Adrenal gland (tissue), 9 donors: ENCODE measurements at regions not wholly inside any gene's neighbourhood (a gene's known extent, or its start where the extent isn't known, plus 50 kb on each side); places are given as distances from the start of the nearest gene placed in this dataset.

ENCODE experiments used
- DNase-seq, 7 donors: peaks; one replicate each; pipeline ENCODE4 v3.0.0-alpha.2; 2019 to 2020
- H3K27ac ChIP-seq, 5 donors: fragments of 200-600 bp; sonication (generic) in 4 of 5; 1 replicate in 3 of 5; 2 replicates in 2 of 5; pipeline versions ENCODE4 v1.5.1 to v1.8.0; 2016 to 2020; ENCODE audit warnings: mild to moderate bottlenecking in 1 of 5
- H3K27me3 ChIP-seq: fragments of 200-600 bp; 2 replicates; pipeline ENCODE4 v1.8.0; 2021
- H3K36me3 ChIP-seq, 2 donors: fragments of 200-600 bp; replicated peaks in 1 of 2; 1 replicate in 1 of 2; 2 replicates in 1 of 2; pipeline versions ENCODE4 v1.5.1 to v1.8.0; 2018 to 2022
- H3K4me1 ChIP-seq, 2 donors: fragments of 200-600 bp; replicated peaks in 1 of 2; 1 replicate in 1 of 2; 2 replicates in 1 of 2; pipeline versions ENCODE4 v1.5.1 to v1.8.0; 2018 to 2021
- H3K4me3 ChIP-seq, 4 donors: fragments of 200-600 bp; sonication (generic) in 3 of 4; one replicate each; pipeline ENCODE4 v1.5.1; 2016 to 2018
- H3K9me3 ChIP-seq, 3 donors: fragments of 200-600 bp; sonication (generic) in 1 of 3; replicated peaks in 1 of 3; 1 replicate in 2 of 3; 2 replicates in 1 of 3; pipeline versions ENCODE4 v1.5.1 to v1.8.0; 2016 to 2021
- POLR2A ChIP-seq, 2 donors: fragments of 450-650 bp; IDR thresholded peaks; one replicate each; pipeline ENCODE4 v1.6.1; 2017; ENCODE audit warnings: antibody characterized with exemption in 2 of 2, mild to moderate bottlenecking in 2 of 2, moderate library complexity in 1 of 2
- WGBS, 4 donors: extraction: QIAGEN DNeasy Blood & Tissue Kit in 2 of 4; methylation state at CpG; one replicate each; pipeline versions ENCODE4 v1.1.5 to v1.1.7; 2013 to 2017; 5-methylcytosine and 5-hydroxymethylcytosine counted together
- intact Hi-C, 2 donors: fragments of 100-400 bp; cut with DNase I; formaldehyde crosslinking; loops; one replicate each; pipeline versions ENCODE4 v1.14.1 to v1.15.0; 2022 to 2023
- TF ChIP-seq, protein P1 (sequence below), 6 experiments: fragments of 450-650 bp in 4 of 6; fragments of 200-600 bp in 2 of 6; sonication (generic) in 1 of 6; IDR thresholded peaks; 1 replicate in 5 of 6; 2 replicates in 1 of 6; pipeline versions ENCODE4 v1.5.1 to v1.8.0; 2016 to 2021; ENCODE audit warnings: antibody characterized with exemption in 6 of 6, mild to moderate bottlenecking in 2 of 6, moderate library complexity in 1 of 6
- donor health status: healthy with polysubstance abuse.
- donor health status: Bipolar disorder and iron deficiency.
- donor health status: DM: yes; HTN: yes; CAD: no.
- donor health status: DM: no; HTN: no; CAD: no.
- donor health status: DM: no; HTN: no; CAD: no.

GRCh38 chr10:6783471-6783870 lies 203.4 kb upstream of the PRKCQ start:
- H3K27ac ChIP-seq = no peak overlapping the region
- intact Hi-C loops = loop anchor here in 1 of 2 donors (10.0 kb wide), 1 partner anchor 631 kb away; the partner anchor contains the start of gene SFMBT2
- H3K27me3 ChIP-seq = no peaks in the 10 kb centered on the region
- H3K36me3 ChIP-seq = no peaks in the 10 kb centered on the region
- TF ChIP-seq, protein P1, sequence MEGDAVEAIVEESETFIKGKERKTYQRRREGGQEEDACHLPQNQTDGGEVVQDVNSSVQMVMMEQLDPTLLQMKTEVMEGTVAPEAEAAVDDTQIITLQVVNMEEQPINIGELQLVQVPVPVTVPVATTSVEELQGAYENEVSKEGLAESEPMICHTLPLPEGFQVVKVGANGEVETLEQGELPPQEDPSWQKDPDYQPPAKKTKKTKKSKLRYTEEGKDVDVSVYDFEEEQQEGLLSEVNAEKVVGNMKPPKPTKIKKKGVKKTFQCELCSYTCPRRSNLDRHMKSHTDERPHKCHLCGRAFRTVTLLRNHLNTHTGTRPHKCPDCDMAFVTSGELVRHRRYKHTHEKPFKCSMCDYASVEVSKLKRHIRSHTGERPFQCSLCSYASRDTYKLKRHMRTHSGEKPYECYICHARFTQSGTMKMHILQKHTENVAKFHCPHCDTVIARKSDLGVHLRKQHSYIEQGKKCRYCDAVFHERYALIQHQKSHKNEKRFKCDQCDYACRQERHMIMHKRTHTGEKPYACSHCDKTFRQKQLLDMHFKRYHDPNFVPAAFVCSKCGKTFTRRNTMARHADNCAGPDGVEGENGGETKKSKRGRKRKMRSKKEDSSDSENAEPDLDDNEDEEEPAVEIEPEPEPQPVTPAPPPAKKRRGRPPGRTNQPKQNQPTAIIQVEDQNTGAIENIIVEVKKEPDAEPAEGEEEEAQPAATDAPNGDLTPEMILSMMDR (IDR thresholded peaks at IDR 0.05) = no peak
- no peak for TF ChIP-seq POLR2A (IDR thresholded peaks at IDR 0.05)
- 82 to 96% (median 89%) methylated on average over 1 of the region's 1 CpG for WGBS, 4 donors
- DNase-seq = no peak
- no peaks in the 10 kb centered on the region for H3K9me3 ChIP-seq
- H3K4me3 ChIP-seq = no peak overlapping the region
- H3K4me1 ChIP-seq = no peaks in the 10 kb centered on the region

- Histone ChIP-seq H3K4me3 (no peak overlapping the region), H3K27ac (no peak overlapping the region), H3K4me1 (no peaks in the 10 kb centered on the region), H3K36me3 (no peaks in the 10 kb centered on the region), H3K27me3 (no peaks in the 10 kb centered on the region), H3K9me3 (no peaks in the 10 kb centered on the region)
- DNase-seq = no peak
- TF ChIP-seq, protein P1 (IDR thresholded peaks at IDR 0.05) = no peak
- TF ChIP-seq POLR2A (IDR thresholded peaks at IDR 0.05) = no peak
- 46 to 75% (median 70%) methylated on average over 2 of the region's 2 CpGs for WGBS, 4 donors
- intact Hi-C loops = loop anchor here in 1 of 2 donors (10.0 kb wide), 1 partner anchor 632 kb away; the partner anchor contains the start of gene SFMBT2
Observed at GRCh38 chr10:6782378-6782777, 202.3 kb upstream of the PRKCQ start.

GRCh38 chr10:6781133-6781770 lies 201.2 kb upstream of the PRKCQ start:
- Histone ChIP-seq H3K4me3 (no peak overlapping the region), H3K27me3 (peaks cover 3% of the 10 kb centered on the region), H3K4me1 (no peaks in the 10 kb centered on the region), H3K9me3 (no peaks in the 10 kb centered on the region), H3K27ac (no peak overlapping the region), H3K36me3 (no peaks in the 10 kb centered on the region)
- 38 to 54% (median 44%) methylated on average over 3 of the region's 3 CpGs for WGBS, 4 donors
- TF ChIP-seq POLR2A (IDR thresholded peaks at IDR 0.05) = no peak
- TF ChIP-seq, protein P1 (IDR thresholded peaks at IDR 0.05) = no peak
- intact Hi-C loops = loop anchor here in 1 of 2 donors (10.0 kb wide), 1 partner anchor 634 kb away; the partner anchor contains the start of gene SFMBT2
- no peak for DNase-seq

GRCh38 chr10:6780008-6780677 lies 200.1 kb upstream of the PRKCQ start:
- no peak for DNase-seq
- TF ChIP-seq, protein P1 (IDR thresholded peaks at IDR 0.05) = no peak
- TF ChIP-seq POLR2A (IDR thresholded peaks at IDR 0.05) = no peak
- Histone ChIP-seq H3K27me3 (peaks cover 3% of the 10 kb centered on the region), H3K4me1 (no peaks in the 10 kb centered on the region), H3K27ac (no peak overlapping the region), H3K36me3 (no peaks in the 10 kb centered on the region), H3K4me3 (no peak overlapping the region), H3K9me3 (no peaks in the 10 kb centered on the region)
- WGBS, 4 donors = 73 to 86% (median 82%) methylated on average over 5 of the region's 5 CpGs
- intact Hi-C loops = loop anchor here in 1 of 2 donors (10.0 kb wide), 1 partner anchor 635 kb away; the partner anchor contains the start of gene SFMBT2
